ENCODE measurements at regions not wholly inside any gene's neighbourhood (a gene's known extent, or its start where the extent isn't known, plus 50 kb on each side); places are given as distances from the start of the nearest gene placed in this dataset.

GRCh38 chr4:42308247-42308646 is 89.0 kb upstream of the SHISA3 start:
- WGBS, 2 experiments (ENCODE audit: low coverage in 1 of 2, low lambda C conversion rate in 2 of 2, missing lambda C conversion rate in 2 of 2): 21 to 26% methylated on average over 3 of the region's 3 CpGs
- no peak for TF ChIP-seq EZH2phosphoT487 (IDR thresholded peaks at IDR 0.05; ENCODE audit: insufficient read depth, low read depth)
- no peak for TF ChIP-seq EZH2 (IDR thresholded peaks at IDR 0.05; ENCODE audit: insufficient read depth, poor library complexity, severe bottlenecking)
- in situ Hi-C loops (cut with MboI): no loop called here

GRCh38 chr4:42309361-42310260 is 87.7 kb upstream of the SHISA3 start:
- H3F3A ChIP-seq (ENCODE audit: insufficient read depth): no peaks in the 10 kb centered on the region
- no peak for DNase-seq
- H4K20me1 ChIP-seq (ENCODE audit: insufficient read depth): no peaks in the 10 kb centered on the region
- H3K4me1 ChIP-seq (ENCODE audit: insufficient read depth): no peaks in the 10 kb centered on the region
- in situ Hi-C loops (cut with MboI): no loop called here
- no peak overlapping the region for H3K9ac ChIP-seq
- no peaks in the 10 kb centered on the region for H3K9me2 ChIP-seq (ENCODE audit: insufficient read depth)
- no peaks in the 10 kb centered on the region for H3K36me3 ChIP-seq (ENCODE audit: low read depth)
- WGBS, 2 experiments (ENCODE audit: low coverage in 1 of 2, low lambda C conversion rate in 2 of 2, missing lambda C conversion rate in 2 of 2): 22 to 23% methylated on average over 9 of the region's 9 CpGs
- H2AFZ ChIP-seq: no peak overlapping the region
- H3K9me3 ChIP-seq (ENCODE audit: low read depth): no peaks in the 10 kb centered on the region
- no peaks in the 10 kb centered on the region for H3K27me3 ChIP-seq (replicated peaks; ENCODE audit: insufficient read depth)
- no peak for TF ChIP-seq EZH2 (IDR thresholded peaks at IDR 0.05; ENCODE audit: insufficient read depth, poor library complexity, severe bottlenecking)
- TF ChIP-seq EZH2phosphoT487 (IDR thresholded peaks at IDR 0.05; ENCODE audit: insufficient read depth, low read depth): no peak
- no peak overlapping the region for H3K27ac ChIP-seq
- H3K79me2 ChIP-seq (ENCODE audit: insufficient read depth): no peaks in the 10 kb centered on the region
- H3K4me3 ChIP-seq: no peak overlapping the region
- no peak overlapping the region for H3K4me2 ChIP-seq (ENCODE audit: unreplicated experiment)

More at GRCh38 chr4:42308247-42308646, 89.0 kb upstream of the SHISA3 start:
- Histone ChIP-seq H3K4me2 (ENCODE audit: unreplicated experiment) (no peak overlapping the region), H3K27ac (no peak overlapping the region), H3K4me1 (ENCODE audit: insufficient read depth) (no peaks in the 10 kb centered on the region), H4K20me1 (ENCODE audit: insufficient read depth) (no peaks in the 10 kb centered on the region), H3K36me3 (ENCODE audit: low read depth) (no peaks in the 10 kb centered on the region), H3K9me3 (ENCODE audit: low read depth) (no peaks in the 10 kb centered on the region), H3K9ac (no peak overlapping the region), H3K4me3 (no peak overlapping the region), H3K9me2 (ENCODE audit: insufficient read depth) (no peaks in the 10 kb centered on the region), H3F3A (ENCODE audit: insufficient read depth) (no peaks in the 10 kb centered on the region), H3K27me3 (replicated peaks; ENCODE audit: insufficient read depth) (no peaks in the 10 kb centered on the region), H3K79me2 (ENCODE audit: insufficient read depth) (no peaks in the 10 kb centered on the region), H2AFZ (no peak overlapping the region)
- DNase-seq: no peak

- H3K9me3 ChIP-seq (ENCODE audit: low read depth): no peaks in the 10 kb centered on the region
- 33 to 43% methylated on average over 5 of the region's 5 CpGs for WGBS, 2 experiments (ENCODE audit: low coverage in 1 of 2, low lambda C conversion rate in 2 of 2, missing lambda C conversion rate in 2 of 2)
- no peaks in the 10 kb centered on the region for H3K27me3 ChIP-seq (replicated peaks; ENCODE audit: insufficient read depth)
- DNase-seq: no peak
- TF ChIP-seq EZH2phosphoT487 (IDR thresholded peaks at IDR 0.05; ENCODE audit: insufficient read depth, low read depth): no peak
- no peak for TF ChIP-seq EZH2 (IDR thresholded peaks at IDR 0.05; ENCODE audit: insufficient read depth, poor library complexity, severe bottlenecking)
- H3K27ac ChIP-seq: no peak overlapping the region
- no peak overlapping the region for H2AFZ ChIP-seq
- H3K9ac ChIP-seq: no peak overlapping the region
- no peak overlapping the region for H3K4me2 ChIP-seq (ENCODE audit: unreplicated experiment)
- no peaks in the 10 kb centered on the region for H3K36me3 ChIP-seq (ENCODE audit: low read depth)
- H3F3A ChIP-seq (ENCODE audit: insufficient read depth): no peaks in the 10 kb centered on the region
- no peaks in the 10 kb centered on the region for H3K79me2 ChIP-seq (ENCODE audit: insufficient read depth)
- in situ Hi-C loops (cut with MboI): no loop called here
- no peaks in the 10 kb centered on the region for H3K9me2 ChIP-seq (ENCODE audit: insufficient read depth)
- no peaks in the 10 kb centered on the region for H4K20me1 ChIP-seq (ENCODE audit: insufficient read depth)
- no peaks in the 10 kb centered on the region for H3K4me1 ChIP-seq (ENCODE audit: insufficient read depth)
- H3K4me3 ChIP-seq: no peak overlapping the region
Observed at GRCh38 chr4:42310358-42310757, 86.9 kb upstream of the SHISA3 start.

- Histone ChIP-seq H4K20me1 (ENCODE audit: insufficient read depth) (no peaks in the 10 kb centered on the region), H3K27me3 (replicated peaks; ENCODE audit: insufficient read depth) (no peaks in the 10 kb centered on the region), H3K9me2 (ENCODE audit: insufficient read depth) (no peaks in the 10 kb centered on the region), H3F3A (ENCODE audit: insufficient read depth) (no peaks in the 10 kb centered on the region), H3K4me1 (ENCODE audit: insufficient read depth) (no peaks in the 10 kb centered on the region), H3K4me2 (ENCODE audit: unreplicated experiment) (no peak overlapping the region), H2AFZ (no peak overlapping the region), H3K79me2 (ENCODE audit: insufficient read depth) (no peaks in the 10 kb centered on the region), H3K4me3 (no peak overlapping the region), H3K9me3 (ENCODE audit: low read depth) (no peaks in the 10 kb centered on the region), H3K36me3 (ENCODE audit: low read depth) (no peaks in the 10 kb centered on the region), H3K27ac (no peak overlapping the region), H3K9ac (no peak overlapping the region)
- WGBS, 2 experiments (ENCODE audit: low coverage in 1 of 2, low lambda C conversion rate in 2 of 2, missing lambda C conversion rate in 2 of 2): 63 to 65% methylated on average over 5 of the region's 5 CpGs
- TF ChIP-seq EZH2phosphoT487 (IDR thresholded peaks at IDR 0.05; ENCODE audit: insufficient read depth, low read depth) (no peak), EZH2 (IDR thresholded peaks at IDR 0.05; ENCODE audit: insufficient read depth, poor library complexity, severe bottlenecking) (no peak)
- no peak for DNase-seq
- in situ Hi-C loops (cut with MboI): no loop called here
Observed at GRCh38 chr4:42310806-42311205, 86.5 kb upstream of the SHISA3 start.

Data from GM23248 (cell line).